Testis (tissue), 2 donors: ENCODE measurements at regions not wholly inside any gene's neighbourhood (a gene's known extent, or its start where the extent isn't known, plus 50 kb on each side); places are given as distances from the start of the nearest gene placed in this dataset.

Experiments
- POLR2A ChIP-seq: fragments of 450-650 bp; IDR thresholded peaks from one replicate; pipeline ENCODE4 v1.6.1; 2017; ENCODE audit warnings: antibody characterized with exemption, mild to moderate bottlenecking, moderate library complexity
- TF ChIP-seq, protein P1 (sequence below), 3 experiments: fragments of 450-650 bp in 2 of 3; fragments of 200-600 bp in 1 of 3; sonication (generic) in 1 of 3; IDR thresholded peaks; one replicate each; pipeline ENCODE4 v1.5.1; 2016 to 2019; ENCODE audit warnings: antibody characterized with exemption in 3 of 3, mild to moderate bottlenecking in 2 of 3, moderate library complexity in 1 of 3

DNA sequence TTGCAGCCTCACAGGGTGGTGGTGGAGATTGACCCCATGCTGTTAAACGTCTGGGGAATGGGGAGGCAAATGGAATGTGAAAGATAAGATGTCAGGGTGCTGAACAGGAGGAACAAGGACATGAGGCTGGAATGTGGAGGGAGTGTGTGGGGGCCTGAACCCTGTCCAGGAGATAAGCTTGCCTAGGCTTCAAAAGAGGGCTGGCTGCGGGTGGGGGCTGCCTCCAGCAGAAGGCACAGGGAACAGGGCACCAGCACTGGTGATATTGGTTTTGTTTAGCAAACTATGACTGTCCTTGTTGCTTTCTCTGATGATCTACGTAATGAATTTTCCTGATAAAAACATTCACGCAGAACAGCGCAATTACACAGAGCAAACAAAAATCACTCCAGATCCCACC is 52.4 kb upstream of the LRP8 start:
- TF ChIP-seq POLR2A, result no peak
- TF ChIP-seq, protein P1, sequence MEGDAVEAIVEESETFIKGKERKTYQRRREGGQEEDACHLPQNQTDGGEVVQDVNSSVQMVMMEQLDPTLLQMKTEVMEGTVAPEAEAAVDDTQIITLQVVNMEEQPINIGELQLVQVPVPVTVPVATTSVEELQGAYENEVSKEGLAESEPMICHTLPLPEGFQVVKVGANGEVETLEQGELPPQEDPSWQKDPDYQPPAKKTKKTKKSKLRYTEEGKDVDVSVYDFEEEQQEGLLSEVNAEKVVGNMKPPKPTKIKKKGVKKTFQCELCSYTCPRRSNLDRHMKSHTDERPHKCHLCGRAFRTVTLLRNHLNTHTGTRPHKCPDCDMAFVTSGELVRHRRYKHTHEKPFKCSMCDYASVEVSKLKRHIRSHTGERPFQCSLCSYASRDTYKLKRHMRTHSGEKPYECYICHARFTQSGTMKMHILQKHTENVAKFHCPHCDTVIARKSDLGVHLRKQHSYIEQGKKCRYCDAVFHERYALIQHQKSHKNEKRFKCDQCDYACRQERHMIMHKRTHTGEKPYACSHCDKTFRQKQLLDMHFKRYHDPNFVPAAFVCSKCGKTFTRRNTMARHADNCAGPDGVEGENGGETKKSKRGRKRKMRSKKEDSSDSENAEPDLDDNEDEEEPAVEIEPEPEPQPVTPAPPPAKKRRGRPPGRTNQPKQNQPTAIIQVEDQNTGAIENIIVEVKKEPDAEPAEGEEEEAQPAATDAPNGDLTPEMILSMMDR (IDR thresholded peaks at IDR 0.05), result no peak
